Erythroblast (primary cell): ENCODE measurements at regions not wholly inside any gene's neighbourhood (a gene's known extent, or its start where the extent isn't known, plus 50 kb on each side); places are given as distances from the start of the nearest gene placed in this dataset.

Experiments
- GATA1 ChIP-seq: IDR thresholded peaks from 2 replicates; pipeline ENCODE4 v1.6.1; 2011; ENCODE audit warnings: low read depth, mild to moderate bottlenecking, control low read depth, low read length, moderate library complexity
- POLR2A ChIP-seq: IDR thresholded peaks from 2 replicates; pipeline ENCODE4 v1.6.1; 2011; ENCODE audit warnings: mild to moderate bottlenecking, low read length

GRCh38 chr2:128958241-128958640 is 639.6 kb upstream of the HS6ST1 start:
- no peak for TF ChIP-seq POLR2A
- no peak for TF ChIP-seq GATA1
